GM18519 (cell line): ENCODE measurements at regions not wholly inside any gene's neighbourhood (a gene's known extent, or its start where the extent isn't known, plus 50 kb on each side); places are given as distances from the start of the nearest gene placed in this dataset.
A peak's percentile ranks its signal among the peaks of the same experiment; 100 is the strongest.

Experiments
- ATAC-seq: cut with Tn5 transposase; IDR thresholded peaks from one replicate; pipeline ENCODE4 v1.9.1; 2021; ENCODE audit warnings: mild to moderate bottlenecking, moderate library complexity; ENCODE audit not compliant: unreplicated experiment, low FRiP score

DNA sequence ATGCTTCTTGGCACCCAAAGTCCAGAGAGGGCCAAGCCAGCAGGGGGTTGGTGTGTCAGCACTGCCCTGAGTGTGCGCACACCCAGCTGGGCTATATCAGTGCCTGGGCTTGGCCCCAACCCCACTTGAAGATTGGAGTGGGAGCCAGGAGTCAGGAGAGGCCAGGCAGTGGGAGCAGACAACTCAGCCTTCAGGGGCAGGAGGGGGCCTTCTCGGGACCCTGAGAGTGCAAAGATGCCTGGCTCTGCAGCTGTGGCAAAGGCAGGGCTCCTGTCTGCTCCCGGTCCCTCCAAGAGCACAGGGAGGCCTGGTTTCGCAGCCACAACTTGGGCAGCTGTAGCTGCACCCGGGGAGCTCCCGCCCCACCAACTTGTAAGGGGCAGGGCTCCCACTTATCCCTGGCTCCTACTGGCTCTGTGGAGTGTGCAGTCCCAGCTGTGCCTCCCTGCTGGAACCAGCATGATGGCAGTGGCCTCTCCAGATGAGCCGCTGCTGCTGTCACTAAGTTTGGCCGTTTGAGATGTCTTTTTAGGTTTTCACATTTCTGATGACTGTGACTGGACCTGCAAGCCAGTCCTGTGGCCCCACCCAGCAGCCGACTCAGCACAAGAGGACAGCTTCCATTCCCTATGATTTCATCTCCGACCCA lies 148.8 kb upstream of the HS6ST1 start:
- no peak for ATAC-seq

DNA sequence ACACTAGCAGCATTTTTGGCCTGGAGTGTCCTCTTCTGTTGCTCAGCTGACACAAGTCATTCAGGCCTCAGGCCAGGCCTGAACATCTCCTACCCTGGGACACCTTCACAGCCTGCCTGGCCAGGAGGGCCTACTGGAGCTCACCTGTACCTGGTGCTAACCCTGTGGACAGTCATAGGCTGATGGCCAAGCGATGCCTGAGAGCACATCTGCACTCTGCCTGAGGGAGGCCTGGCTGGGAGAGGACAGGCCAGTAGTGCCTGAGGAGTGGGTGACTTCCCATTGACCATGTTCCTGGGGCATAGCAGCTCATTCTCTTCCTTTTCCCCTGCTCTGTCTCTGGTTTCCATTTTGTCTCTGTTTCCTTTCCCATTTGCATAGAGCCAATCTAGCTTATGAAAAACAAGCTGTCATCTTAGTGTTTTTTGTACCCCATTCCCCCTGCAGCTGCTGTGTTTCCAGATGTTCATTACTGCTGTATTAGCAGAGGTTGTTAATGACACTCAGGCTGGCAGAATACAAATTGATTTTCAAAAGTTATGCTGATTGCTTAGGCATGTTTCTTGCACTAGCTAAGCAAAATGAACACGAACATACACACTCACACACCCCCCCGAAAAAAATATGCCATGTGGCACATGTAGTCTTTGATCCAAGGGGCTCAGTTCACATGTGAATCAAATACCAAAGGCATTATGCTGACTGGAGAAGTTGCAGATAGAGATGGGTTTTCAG lies 149.7 kb upstream of the HS6ST1 start:
- no peak for ATAC-seq

GRCh38 chr2:128469203-128469602 lies 150.5 kb upstream of the HS6ST1 start:
- no peak for ATAC-seq

GRCh38 chr2:128469875-128470274 lies 151.2 kb upstream of the HS6ST1 start:
- no peak for ATAC-seq

- ATAC-seq: peak; percentile 32
Observed at GRCh38 chr2:128472789-128473174, 154.1 kb upstream of the HS6ST1 start.

GRCh38 chr2:128473175-128474035 lies 154.7 kb upstream of the HS6ST1 start:
- ATAC-seq: peak; percentile 65

GRCh38 chr2:128474036-128474955 lies 155.6 kb upstream of the HS6ST1 start:
- no peak for ATAC-seq

DNA sequence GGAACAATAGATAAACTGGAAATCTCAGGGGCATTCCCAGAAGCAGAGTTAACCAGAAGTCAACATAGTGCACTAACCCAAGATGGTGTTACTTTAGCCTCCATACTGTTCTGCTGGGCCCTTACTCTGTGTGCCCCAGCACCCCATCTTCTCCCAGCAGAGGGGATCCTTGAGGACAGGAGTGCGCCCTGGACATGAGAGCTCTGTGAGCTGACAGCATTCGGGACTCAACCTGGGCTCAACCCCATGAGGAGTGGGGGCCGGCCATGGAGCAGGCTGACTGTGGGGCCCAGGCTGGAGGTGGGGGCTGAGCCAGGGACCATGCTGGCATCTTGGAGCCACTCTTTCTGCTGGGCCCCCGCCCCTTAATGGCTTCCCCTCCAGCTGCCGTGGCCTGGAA lies 156.3 kb upstream of the HS6ST1 start:
- ATAC-seq: no peak

DNA sequence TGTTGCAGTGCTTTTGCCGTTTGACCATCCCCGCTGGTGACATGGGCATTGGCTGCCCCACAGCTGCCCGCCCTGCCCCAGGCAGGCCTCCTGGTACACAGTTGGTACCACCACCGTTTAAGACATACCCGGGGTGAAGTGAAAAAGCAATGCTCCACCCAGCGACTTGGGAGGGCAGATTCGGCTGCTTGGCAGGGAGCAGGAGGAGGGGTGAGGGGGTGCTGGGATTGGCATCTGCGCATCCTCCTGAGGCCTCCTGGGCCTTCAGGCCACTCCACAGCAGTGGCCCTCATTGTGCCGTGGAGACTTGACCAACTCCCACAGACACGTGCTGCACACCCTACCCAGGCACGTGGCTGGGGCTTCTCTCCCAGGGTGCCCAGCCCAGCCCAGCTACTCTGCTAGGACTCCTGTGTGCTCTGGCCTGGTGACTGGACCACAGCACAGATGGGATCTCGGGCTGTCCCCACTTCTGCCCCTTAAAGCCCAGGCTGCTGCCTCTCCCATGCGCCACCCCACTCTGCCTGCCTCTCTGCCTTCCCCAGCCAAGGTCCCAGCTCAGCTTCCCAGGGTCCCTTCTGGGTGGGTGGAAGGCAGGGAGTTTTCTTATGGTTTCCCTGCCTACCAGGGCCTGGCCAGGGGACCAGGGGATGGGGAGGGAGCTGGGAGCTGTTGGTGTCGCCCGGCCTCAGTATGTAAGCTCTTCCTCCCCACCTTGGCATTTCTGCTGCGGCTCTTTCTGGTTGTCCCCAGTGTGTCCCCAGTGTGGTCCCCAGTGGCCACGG lies 157.0 kb upstream of the HS6ST1 start:
- no peak for ATAC-seq

DNA sequence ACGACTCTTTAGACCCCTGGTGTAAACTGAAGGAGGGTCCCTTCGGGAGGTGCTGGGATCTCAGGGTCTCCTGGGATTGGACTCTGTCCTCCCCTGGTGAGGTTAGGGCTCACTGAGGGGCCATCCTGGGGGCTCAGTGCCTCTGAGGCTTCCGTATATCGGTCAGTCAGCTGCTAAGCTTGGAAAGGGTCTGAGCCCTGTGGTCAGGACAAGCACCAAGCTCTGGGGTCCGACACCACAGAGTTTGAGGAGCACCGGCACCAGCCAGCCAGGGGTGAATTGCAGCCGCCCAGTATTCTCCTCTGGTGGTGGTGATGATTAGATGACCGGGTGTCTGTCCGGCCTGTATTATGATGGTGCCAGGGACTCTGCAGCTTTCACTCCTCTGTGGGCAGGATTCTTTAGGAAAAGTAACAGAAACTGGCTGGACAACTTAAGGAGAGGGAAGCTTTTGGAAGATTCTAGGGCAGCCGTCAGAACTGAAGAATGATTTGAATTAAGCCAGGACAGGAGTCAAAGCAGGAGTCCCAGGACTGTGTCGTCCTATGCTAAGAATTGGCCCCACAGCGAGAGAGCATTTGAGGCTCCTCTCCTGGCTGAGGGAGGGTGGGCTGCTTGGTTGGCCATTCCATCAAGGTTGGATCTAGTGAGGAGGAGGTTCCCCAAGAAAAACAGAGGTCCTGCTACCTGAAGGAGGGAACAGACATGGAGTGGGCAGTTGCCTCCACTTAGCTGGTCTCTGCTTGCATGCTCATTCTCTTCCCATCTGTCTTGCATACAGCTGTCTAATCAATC lies 158.6 kb upstream of the HS6ST1 start:
- no peak for ATAC-seq

DNA sequence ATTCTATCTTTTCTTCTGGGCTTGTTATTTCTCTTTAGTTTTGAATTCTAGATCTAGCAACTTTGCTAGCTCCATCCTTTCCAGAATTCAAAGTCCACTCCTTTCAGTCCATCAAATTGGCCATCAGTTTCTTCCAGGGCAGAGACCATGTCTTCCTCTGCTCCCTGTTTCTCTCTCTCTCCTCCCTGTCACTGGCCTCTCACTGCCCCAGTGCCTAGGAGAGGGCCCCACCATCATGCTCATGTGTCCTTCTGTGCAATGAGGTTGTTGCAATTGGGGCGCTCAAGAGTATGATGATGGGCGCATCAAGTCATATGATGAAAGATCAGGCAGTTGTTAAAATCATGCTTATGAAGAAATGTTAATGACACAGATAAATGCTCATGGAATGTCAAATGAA lies 159.2 kb upstream of the HS6ST1 start:
- ATAC-seq: no peak

DNA sequence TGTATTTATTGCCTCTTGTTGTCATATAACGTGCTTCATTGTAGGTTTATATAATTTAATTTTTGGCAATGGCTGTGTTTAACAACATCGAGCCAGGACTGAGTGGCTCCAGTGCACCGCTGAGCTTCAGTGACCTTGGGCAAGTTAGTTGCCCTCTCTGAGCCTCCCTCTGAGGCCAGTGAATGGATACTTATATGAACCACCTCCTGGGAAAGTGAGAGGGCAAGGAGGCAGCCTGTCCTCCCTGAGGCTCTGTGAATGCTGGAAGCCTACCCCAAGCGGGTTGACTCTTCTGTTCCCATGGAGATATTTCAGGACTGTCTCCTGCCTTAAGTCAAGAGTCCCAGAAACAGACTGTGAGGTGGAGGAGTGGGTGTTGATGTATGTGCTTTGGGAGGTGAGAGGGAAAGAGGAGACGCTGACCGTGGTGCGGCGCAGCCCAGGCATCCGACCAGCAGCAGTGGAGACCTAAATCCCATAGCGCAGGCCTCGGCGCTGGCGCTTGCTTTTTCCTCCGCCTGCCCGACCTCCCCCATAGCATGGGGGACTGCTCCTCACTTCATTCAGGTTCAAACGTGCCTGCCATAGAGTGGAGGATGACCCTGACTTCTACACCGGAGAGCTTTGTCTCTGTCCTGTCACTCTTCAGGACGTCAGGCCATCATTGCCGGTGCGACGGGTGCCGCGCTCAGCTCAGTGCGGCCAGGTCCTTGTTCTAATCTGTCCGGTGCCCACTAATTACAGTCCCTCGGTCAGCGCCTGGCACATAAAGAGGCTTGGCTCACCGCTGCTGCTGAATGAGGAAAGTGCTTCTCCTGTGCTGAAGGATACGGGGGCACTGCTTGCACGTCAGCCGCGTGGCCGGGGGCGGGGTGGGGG lies 167.3 kb upstream of the HS6ST1 start:
- no peak for ATAC-seq

GRCh38 chr2:128486640-128487375 lies 168.1 kb upstream of the HS6ST1 start:
- no peak for ATAC-seq

DNA sequence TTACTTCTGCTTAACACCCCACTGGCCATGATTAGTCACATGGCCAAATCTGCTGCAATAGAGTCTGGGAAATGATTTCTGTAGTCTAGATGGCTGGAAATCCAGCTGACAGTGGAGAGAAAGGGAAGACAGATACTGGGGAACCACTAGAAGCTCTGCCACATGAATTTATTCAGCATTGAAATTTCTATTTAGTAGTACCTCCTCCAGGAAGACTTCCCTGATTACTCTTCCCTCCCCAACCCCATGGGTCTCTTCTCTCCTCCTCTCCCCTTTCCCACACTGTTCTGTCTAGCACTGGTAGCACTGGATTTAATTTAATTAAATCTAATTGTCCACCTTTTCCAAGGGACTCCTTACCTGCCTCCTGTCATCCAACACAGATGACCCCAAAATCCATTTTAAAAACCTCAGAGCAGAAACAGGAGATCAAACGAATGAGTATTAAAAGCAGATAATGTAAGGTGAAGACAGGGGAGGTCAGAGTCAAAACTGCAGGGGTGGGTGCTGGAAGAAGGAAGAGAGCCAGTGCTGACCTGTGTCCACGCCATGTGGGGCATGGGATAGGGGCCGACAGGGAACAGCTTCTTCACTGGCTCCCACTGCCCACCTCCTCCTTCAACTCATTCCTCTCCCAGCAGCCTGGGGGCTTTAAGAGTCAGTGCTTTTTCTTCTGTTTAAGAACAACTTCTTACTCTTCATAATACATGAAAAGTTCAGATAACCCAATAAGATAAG lies 169.2 kb upstream of the HS6ST1 start:
- ATAC-seq: no peak

GRCh38 chr2:128488434-128488833 lies 169.8 kb upstream of the HS6ST1 start:
- no peak for ATAC-seq

GRCh38 chr2:128489526-128490273 lies 171.0 kb upstream of the HS6ST1 start:
- no peak for ATAC-seq
